ENCODE measurements at regions not wholly inside any gene's neighbourhood (a gene's known extent, or its start where the extent isn't known, plus 50 kb on each side); places are given as distances from the start of the nearest gene placed in this dataset.
A peak's percentile ranks its signal among the peaks of the same experiment; 100 is the strongest.

DNA sequence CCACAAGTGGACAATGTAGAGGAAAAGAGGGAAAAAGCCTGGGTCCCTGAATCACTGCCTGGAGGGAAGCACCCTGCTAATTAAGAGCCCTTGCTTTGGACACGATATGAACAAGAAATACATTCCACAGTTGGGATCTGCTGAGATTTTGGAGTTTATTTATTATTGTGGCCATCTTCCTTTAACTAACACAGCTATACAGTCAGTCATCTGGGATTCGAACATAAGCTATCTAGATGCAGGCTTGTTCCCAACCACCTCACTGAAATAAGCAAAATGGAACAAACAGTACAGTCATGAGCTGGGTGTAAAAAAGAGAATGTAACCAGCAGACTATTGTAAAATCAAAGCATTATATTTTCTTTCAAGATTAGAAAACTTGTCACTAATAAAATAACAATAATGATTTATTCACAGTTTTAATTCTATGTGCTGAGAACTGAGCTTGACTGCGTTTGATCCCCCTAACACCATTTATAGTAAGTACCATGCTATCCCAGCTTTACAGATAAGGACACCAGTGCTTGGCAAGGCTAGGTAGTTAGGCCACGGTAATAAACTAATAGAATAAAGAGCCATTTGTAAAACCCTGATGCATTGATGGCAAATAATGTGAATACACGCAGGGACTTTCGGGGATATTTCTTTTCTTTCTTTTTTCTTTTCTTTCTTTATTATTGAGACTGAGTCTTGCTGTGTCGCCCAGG lies 223.8 kb upstream of the KLF6 start:
- Histone ChIP-seq H3K27me3 (ENCODE audit: low read depth) (no peaks in the 10 kb centered on the region), H3K27ac (replicated peaks) (no peak overlapping the region), H3K4me3 (no peak overlapping the region), H3K36me3 (no peaks in the 10 kb centered on the region), H3K9me3 (replicated peaks) (no peaks in the 10 kb centered on the region), H3K4me1 (peaks cover 15% of the 10 kb centered on the region)
- no peak for DNase-seq
- intact Hi-C loops (cut with micrococcal nuclease): no loop called here
- TF ChIP-seq, protein P1, sequence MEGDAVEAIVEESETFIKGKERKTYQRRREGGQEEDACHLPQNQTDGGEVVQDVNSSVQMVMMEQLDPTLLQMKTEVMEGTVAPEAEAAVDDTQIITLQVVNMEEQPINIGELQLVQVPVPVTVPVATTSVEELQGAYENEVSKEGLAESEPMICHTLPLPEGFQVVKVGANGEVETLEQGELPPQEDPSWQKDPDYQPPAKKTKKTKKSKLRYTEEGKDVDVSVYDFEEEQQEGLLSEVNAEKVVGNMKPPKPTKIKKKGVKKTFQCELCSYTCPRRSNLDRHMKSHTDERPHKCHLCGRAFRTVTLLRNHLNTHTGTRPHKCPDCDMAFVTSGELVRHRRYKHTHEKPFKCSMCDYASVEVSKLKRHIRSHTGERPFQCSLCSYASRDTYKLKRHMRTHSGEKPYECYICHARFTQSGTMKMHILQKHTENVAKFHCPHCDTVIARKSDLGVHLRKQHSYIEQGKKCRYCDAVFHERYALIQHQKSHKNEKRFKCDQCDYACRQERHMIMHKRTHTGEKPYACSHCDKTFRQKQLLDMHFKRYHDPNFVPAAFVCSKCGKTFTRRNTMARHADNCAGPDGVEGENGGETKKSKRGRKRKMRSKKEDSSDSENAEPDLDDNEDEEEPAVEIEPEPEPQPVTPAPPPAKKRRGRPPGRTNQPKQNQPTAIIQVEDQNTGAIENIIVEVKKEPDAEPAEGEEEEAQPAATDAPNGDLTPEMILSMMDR (IDR thresholded peaks at IDR 0.05; ENCODE audit: borderline replicate concordance): no peak

DNA sequence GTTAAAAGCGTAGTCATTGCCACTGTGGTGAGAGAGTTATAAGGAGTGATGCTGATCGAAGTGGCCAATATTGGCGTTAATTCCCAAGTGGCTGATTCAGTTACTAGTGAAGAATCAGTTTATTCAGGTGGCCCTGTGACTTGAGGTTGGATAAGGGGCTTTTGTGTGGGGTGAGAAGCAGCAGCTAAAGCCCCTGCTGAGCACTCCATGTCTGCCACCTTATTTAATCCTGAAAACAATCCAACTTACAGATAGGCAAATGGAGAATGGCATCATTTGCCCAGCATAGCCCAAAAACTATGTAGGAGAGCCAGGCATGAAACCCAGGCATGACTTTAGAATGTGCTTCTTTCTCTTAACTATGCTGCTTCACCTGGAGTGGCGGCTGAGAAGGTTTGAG lies 222.8 kb upstream of the KLF6 start:
- Histone ChIP-seq H3K9me3 (replicated peaks) (no peaks in the 10 kb centered on the region), H3K27ac (replicated peaks) (no peak overlapping the region), H3K36me3 (no peaks in the 10 kb centered on the region), H3K27me3 (ENCODE audit: low read depth) (no peaks in the 10 kb centered on the region), H3K4me1 (peaks cover 9% of the 10 kb centered on the region), H3K4me3 (no peak overlapping the region)
- TF ChIP-seq, protein P1 (IDR thresholded peaks at IDR 0.05; ENCODE audit: borderline replicate concordance): no peak
- intact Hi-C loops (cut with micrococcal nuclease): no loop called here
- no peak for DNase-seq

DNA sequence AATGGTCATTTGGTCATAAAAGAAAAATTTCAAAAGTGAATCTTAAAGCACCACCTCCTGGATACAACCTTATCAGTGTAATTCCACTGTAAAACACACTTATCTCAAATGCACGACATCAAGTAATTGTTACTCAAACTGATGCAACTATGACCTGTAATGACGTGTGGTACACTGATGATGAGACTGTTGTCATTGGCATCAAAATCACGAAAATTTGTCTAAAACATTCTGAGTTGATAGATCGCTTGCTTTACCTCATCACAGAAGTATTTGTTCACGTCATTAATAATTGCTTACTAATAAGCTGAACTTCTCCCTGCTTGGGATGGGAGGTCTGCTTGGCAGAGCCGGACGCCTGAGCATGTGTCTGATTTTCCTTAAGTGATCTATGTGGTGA lies 221.8 kb upstream of the KLF6 start:
- H3K4me1 ChIP-seq: peaks cover 9% of the 10 kb centered on the region
- no peak overlapping the region for H3K4me3 ChIP-seq
- intact Hi-C loops (cut with micrococcal nuclease): no loop called here
- no peaks in the 10 kb centered on the region for H3K36me3 ChIP-seq
- no peak for DNase-seq
- H3K9me3 ChIP-seq (replicated peaks): no peaks in the 10 kb centered on the region
- H3K27ac ChIP-seq (replicated peaks): no peak overlapping the region
- no peaks in the 10 kb centered on the region for H3K27me3 ChIP-seq (ENCODE audit: low read depth)
- TF ChIP-seq, protein P1 (IDR thresholded peaks at IDR 0.05; ENCODE audit: borderline replicate concordance): no peak

DNA sequence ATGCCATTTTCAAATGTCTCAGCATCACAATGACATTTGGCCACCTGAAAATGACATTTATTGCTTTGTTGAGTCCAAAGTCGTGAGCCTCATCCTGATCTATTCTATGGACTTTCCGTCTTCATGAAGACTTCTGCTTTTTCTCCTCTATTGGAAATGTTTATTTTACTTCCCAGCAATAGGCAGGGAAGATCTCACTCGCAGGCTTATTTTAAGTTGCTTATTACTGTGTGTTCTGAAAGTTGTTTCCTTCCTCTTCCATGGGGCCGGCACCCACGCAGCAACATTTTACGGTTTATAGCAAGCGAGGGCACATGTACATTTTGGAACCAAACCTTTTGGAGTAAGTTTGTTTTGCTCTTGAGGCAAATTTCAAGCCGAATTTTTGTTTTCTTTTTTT lies 221.0 kb upstream of the KLF6 start:
- no peak overlapping the region for H3K27ac ChIP-seq (replicated peaks)
- peak; percentile 33 for DNase-seq
- TF ChIP-seq, protein P1 (IDR thresholded peaks at IDR 0.05; ENCODE audit: borderline replicate concordance): no peak
- no peaks in the 10 kb centered on the region for H3K27me3 ChIP-seq (ENCODE audit: low read depth)
- H3K4me1 ChIP-seq: peaks cover 9% of the 10 kb centered on the region
- no peak overlapping the region for H3K4me3 ChIP-seq
- H3K9me3 ChIP-seq (replicated peaks): no peaks in the 10 kb centered on the region
- intact Hi-C loops (cut with micrococcal nuclease): no loop called here
- H3K36me3 ChIP-seq: no peaks in the 10 kb centered on the region

DNA sequence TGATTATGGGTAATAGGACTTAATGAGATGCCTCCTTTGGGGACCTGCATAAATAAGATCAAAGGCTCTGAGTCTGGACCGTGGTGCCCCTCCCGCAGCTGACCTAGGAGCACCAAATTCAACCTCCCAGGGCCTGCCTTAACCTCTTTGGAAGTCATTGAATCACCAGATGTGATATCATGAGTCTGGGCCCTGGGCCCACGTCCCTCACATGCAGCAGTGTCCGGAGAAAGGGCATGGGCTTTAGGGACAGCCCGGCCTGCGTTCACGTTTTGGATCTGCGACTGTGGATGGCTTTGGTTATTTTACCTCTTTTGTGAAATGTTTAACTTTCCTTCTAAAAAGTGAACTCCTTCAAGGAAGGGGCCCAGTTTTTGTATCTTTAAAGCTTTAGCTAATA lies 220.0 kb upstream of the KLF6 start:
- peaks cover 9% of the 10 kb centered on the region for H3K4me1 ChIP-seq
- H3K27me3 ChIP-seq (ENCODE audit: low read depth): no peaks in the 10 kb centered on the region
- DNase-seq: no peak
- H3K36me3 ChIP-seq: no peaks in the 10 kb centered on the region
- H3K9me3 ChIP-seq (replicated peaks): peaks cover 7% of the 10 kb centered on the region
- intact Hi-C loops (cut with micrococcal nuclease): no loop called here
- H3K27ac ChIP-seq (replicated peaks): no peak overlapping the region
- TF ChIP-seq, protein P1 (IDR thresholded peaks at IDR 0.05; ENCODE audit: borderline replicate concordance): no peak
- no peak overlapping the region for H3K4me3 ChIP-seq

Measured in left ventricle myocardium inferior (tissue), 1 donor.